OCI-LY1 (cell line): ENCODE measurements at regions not wholly inside any gene's neighbourhood (a gene's known extent, or its start where the extent isn't known, plus 50 kb on each side); places are given as distances from the start of the nearest gene placed in this dataset.

Experiments used
- EZH2 ChIP-seq: fragments of 200-600 bp; sonication (generic), shearing (Covaris generic); IDR thresholded peaks from 2 replicates; pipeline ENCODE4 v1.8.0; 2017; ENCODE audit warnings: borderline replicate concordance, mixed run types, mild to moderate bottlenecking, antibody characterized with exemption, low read length, moderate library complexity, mixed read lengths
- TF ChIP-seq, protein P1 (sequence below): fragments of 200-600 bp; sonication (generic), shearing (Covaris generic); IDR thresholded peaks from 2 replicates; pipeline ENCODE4 v1.5.1; 2017; ENCODE audit warnings: mild to moderate bottlenecking, antibody characterized with exemption, low read length, moderate library complexity, mixed read lengths

DNA sequence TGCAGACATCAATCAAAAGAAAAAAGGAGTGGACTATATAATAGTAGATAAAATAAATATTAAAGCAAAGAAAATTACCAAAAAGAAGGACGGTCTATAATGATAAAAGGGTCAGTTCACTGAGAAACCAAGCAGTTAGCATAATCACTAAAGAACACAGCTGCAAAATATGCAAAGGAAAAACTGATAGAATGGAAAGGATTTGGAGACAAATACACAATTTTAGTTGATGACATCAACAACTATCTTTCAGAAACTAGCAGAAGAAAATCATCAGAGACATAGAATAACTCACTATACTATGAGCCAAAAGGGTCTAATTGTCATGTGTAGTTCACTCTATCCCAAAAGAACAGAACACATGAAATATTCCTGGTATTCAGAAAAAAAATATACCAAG, 316.4 kb upstream of the IGFBP3 start:
- TF ChIP-seq, protein P1, sequence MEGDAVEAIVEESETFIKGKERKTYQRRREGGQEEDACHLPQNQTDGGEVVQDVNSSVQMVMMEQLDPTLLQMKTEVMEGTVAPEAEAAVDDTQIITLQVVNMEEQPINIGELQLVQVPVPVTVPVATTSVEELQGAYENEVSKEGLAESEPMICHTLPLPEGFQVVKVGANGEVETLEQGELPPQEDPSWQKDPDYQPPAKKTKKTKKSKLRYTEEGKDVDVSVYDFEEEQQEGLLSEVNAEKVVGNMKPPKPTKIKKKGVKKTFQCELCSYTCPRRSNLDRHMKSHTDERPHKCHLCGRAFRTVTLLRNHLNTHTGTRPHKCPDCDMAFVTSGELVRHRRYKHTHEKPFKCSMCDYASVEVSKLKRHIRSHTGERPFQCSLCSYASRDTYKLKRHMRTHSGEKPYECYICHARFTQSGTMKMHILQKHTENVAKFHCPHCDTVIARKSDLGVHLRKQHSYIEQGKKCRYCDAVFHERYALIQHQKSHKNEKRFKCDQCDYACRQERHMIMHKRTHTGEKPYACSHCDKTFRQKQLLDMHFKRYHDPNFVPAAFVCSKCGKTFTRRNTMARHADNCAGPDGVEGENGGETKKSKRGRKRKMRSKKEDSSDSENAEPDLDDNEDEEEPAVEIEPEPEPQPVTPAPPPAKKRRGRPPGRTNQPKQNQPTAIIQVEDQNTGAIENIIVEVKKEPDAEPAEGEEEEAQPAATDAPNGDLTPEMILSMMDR: no peak
- no peak for TF ChIP-seq EZH2
